Stomach (tissue), 8 donors: ENCODE measurements at regions not wholly inside any gene's neighbourhood (a gene's known extent, or its start where the extent isn't known, plus 50 kb on each side); places are given as distances from the start of the nearest gene placed in this dataset.

Source experiments
- DNase-seq, 2 donors: peaks; one replicate each; pipeline versions ENCODE4 v3.0.0 to v3.0.0-alpha.2; 2013 to 2019
- H3K27ac ChIP-seq, 5 donors: fragments of 200-600 bp in 4 of 5; sonication (generic) in 4 of 5; one replicate each; pipeline ENCODE4 v1.5.1; 2013 to 2019; ENCODE audit warnings: mild to moderate bottlenecking in 1 of 5, moderate library complexity in 1 of 5
- H3K27me3 ChIP-seq, 3 donors: fragments of 200-600 bp; sonication (generic); one replicate each; pipeline ENCODE4 v1.5.1; 2017 to 2019; ENCODE audit warnings: mixed run types in 1 of 3
- H3K36me3 ChIP-seq, 4 donors: fragments of 200-600 bp; sonication (generic); 1 replicate in 3 of 4; 2 replicates in 1 of 4; pipeline ENCODE4 v1.5.1; 2016 to 2019
- H3K4me1 ChIP-seq, 4 donors: fragments of 200-600 bp; sonication (generic); one replicate each; pipeline ENCODE4 v1.5.1; 2016 to 2019
- H3K4me3 ChIP-seq, 4 donors: fragments of 200-600 bp; sonication (generic) in 3 of 4; one replicate each; pipeline ENCODE4 v1.5.1; 2016 to 2019; ENCODE audit warnings: mild to moderate bottlenecking in 1 of 4
- H3K9me3 ChIP-seq, 4 donors: fragments of 200-600 bp; sonication (generic); one replicate each; pipeline ENCODE4 v1.5.1; 2016 to 2019
- CTCF ChIP-seq, 7 experiments: fragments of 450-650 bp in 4 of 7; fragments of 200-600 bp in 3 of 7; sonication (generic) in 3 of 7; IDR thresholded peaks; one replicate each; pipeline ENCODE4 v1.5.1; 2016 to 2019; ENCODE audit warnings: antibody characterized with exemption in 7 of 7, control low read depth in 2 of 7, mild to moderate bottlenecking in 1 of 7
- EP300 ChIP-seq: sonication (generic); formaldehyde crosslinking; IDR thresholded peaks from one replicate; pipeline ENCODE4 v1.6.1; 2017; ENCODE audit warnings: antibody characterized with exemption
- POLR2A ChIP-seq, 4 donors: fragments of 450-650 bp; IDR thresholded peaks; one replicate each; pipeline ENCODE4 v1.6.1; 2016; ENCODE audit warnings: antibody characterized with exemption in 4 of 4, control low read depth in 2 of 4, mild to moderate bottlenecking in 1 of 4, moderate library complexity in 1 of 4
- POLR2AphosphoS5 ChIP-seq, 3 donors: sonication (generic); formaldehyde crosslinking; IDR thresholded peaks; one replicate each; pipeline ENCODE4 v1.6.1; 2016; ENCODE audit warnings: antibody characterized with exemption in 3 of 3
- WGBS, 5 donors: extraction: QIAGEN DNeasy Blood & Tissue Kit in 3 of 5; methylation state at CpG; one replicate each; pipeline versions ENCODE4 v1.1.5 to v1.1.7; 2013 to 2018; 5-methylcytosine and 5-hydroxymethylcytosine counted together
- intact Hi-C: fragments of 100-400 bp; cut with DNase I; formaldehyde crosslinking; loops from one replicate; pipeline ENCODE4 v1.15.1; 2023; ENCODE audit warnings: low total_unique reads
- donor health status: healthy with polysubstance abuse.
- donor health status: Bipolar disorder and iron deficiency.
- donor health status: healthy.

- WGBS, 5 donors, result 88 to 96% (median 93%) methylated on average over 6 of the region's 6 CpGs
- intact Hi-C loops, result no loop called here
- no peak overlapping the region for H3K27ac ChIP-seq
- H3K9me3 ChIP-seq, result no peaks in the 10 kb centered on the region
- DNase-seq, result no peak
- no peaks in the 10 kb centered on the region for H3K36me3 ChIP-seq
- no peaks in the 10 kb centered on the region for H3K27me3 ChIP-seq
- no peaks in the 10 kb centered on the region for H3K4me1 ChIP-seq
- no peak for TF ChIP-seq EP300
- H3K4me3 ChIP-seq, result no peak overlapping the region
Measured at GRCh38 chr1:212500351-212500750, 67.6 kb downstream of the NENF start.

- Histone ChIP-seq H3K4me1 (no peaks in the 10 kb centered on the region), H3K9me3 (no peaks in the 10 kb centered on the region), H3K27ac (no peak overlapping the region), H3K4me3 (no peak overlapping the region), H3K36me3 (no peaks in the 10 kb centered on the region), H3K27me3 (no peaks in the 10 kb centered on the region)
- DNase-seq, result no peak
- WGBS, 5 donors, result 88 to 93% (median 90%) methylated on average over 1 of the region's 1 CpG
- no peak for TF ChIP-seq POLR2AphosphoS5 (IDR thresholded peaks at IDR 0.05)
- TF ChIP-seq POLR2A (IDR thresholded peaks at IDR 0.05), result no peak
- no peak for TF ChIP-seq CTCF (IDR thresholded peaks at IDR 0.05)
- no peak for TF ChIP-seq EP300
- intact Hi-C loops, result no loop called here
Measured at GRCh38 chr1:212500983-212501382, 68.3 kb downstream of the NENF start.

- DNase-seq, result no peak
- WGBS, 5 donors, result 84 to 100% (median 95%) methylated on average over 3 of the region's 3 CpGs
- Histone ChIP-seq H3K4me1 (no peaks in the 10 kb centered on the region), H3K4me3 (no peak overlapping the region), H3K27me3 (no peaks in the 10 kb centered on the region), H3K36me3 (no peaks in the 10 kb centered on the region), H3K27ac (no peak overlapping the region), H3K9me3 (no peaks in the 10 kb centered on the region)
- TF ChIP-seq EP300 (no peak), POLR2AphosphoS5 (IDR thresholded peaks at IDR 0.05) (no peak), CTCF (IDR thresholded peaks at IDR 0.05) (no peak), POLR2A (IDR thresholded peaks at IDR 0.05) (no peak)
- intact Hi-C loops, result no loop called here
Measured at GRCh38 chr1:212503714-212504113, 71.0 kb downstream of the NENF start.

- Histone ChIP-seq H3K4me3 (no peak overlapping the region), H3K27me3 (no peaks in the 10 kb centered on the region), H3K36me3 (no peaks in the 10 kb centered on the region), H3K27ac (no peak overlapping the region), H3K9me3 (no peaks in the 10 kb centered on the region), H3K4me1 (no peaks in the 10 kb centered on the region)
- DNase-seq, result no peak
- intact Hi-C loops, result no loop called here
- 81 to 93% (median 86%) methylated on average over 4 of the region's 4 CpGs for WGBS, 5 donors
- TF ChIP-seq POLR2AphosphoS5 (IDR thresholded peaks at IDR 0.05) (no peak), EP300 (no peak), POLR2A (IDR thresholded peaks at IDR 0.05) (no peak), CTCF (IDR thresholded peaks at IDR 0.05) (no peak)
Measured at GRCh38 chr1:212504171-212504803, 71.6 kb downstream of the NENF start.

GRCh38 chr1:212506666-212507065 is 73.9 kb downstream of the NENF start:
- no peaks in the 10 kb centered on the region for H3K4me1 ChIP-seq
- DNase-seq, result no peak
- TF ChIP-seq POLR2A (IDR thresholded peaks at IDR 0.05) (no peak), EP300 (no peak), CTCF (IDR thresholded peaks at IDR 0.05) (no peak)
- H3K4me3 ChIP-seq, result no peak overlapping the region
- intact Hi-C loops, result no loop called here
- H3K36me3 ChIP-seq, result no peaks in the 10 kb centered on the region
- H3K27me3 ChIP-seq, result peaks cover 0 to 6% (median under 1%) of the 10 kb centered on the region in 3 donors
- no peaks in the 10 kb centered on the region for H3K9me3 ChIP-seq
- no peak overlapping the region for H3K27ac ChIP-seq
